SK-N-SH (cell line): ENCODE measurements at regions not wholly inside any gene's neighbourhood (a gene's known extent, or its start where the extent isn't known, plus 50 kb on each side); places are given as distances from the start of the nearest gene placed in this dataset.

ENCODE experiments used
- GATA2 ChIP-seq: sonication (generic); formaldehyde crosslinking; IDR thresholded peaks from 2 replicates; pipeline ENCODE4 v1.5.0; 2020; ENCODE audit warnings: mild to moderate bottlenecking, missing genetic modification reagents
- MXI1 ChIP-seq: IDR thresholded peaks from 2 replicates; pipeline ENCODE4 v1.6.1; 2012; ENCODE audit warnings: mild to moderate bottlenecking, low read depth, low read length, improper control_type of control experiment
- POLR2AphosphoS5 ChIP-seq: IDR thresholded peaks from 2 replicates; pipeline ENCODE4 v1.6.1; 2012; ENCODE audit warnings: low read depth, low read length
- YY1 ChIP-seq: IDR thresholded peaks from 2 replicates; pipeline ENCODE4 v1.4.0; 2012; ENCODE audit warnings: low read depth, mild to moderate bottlenecking
- TF ChIP-seq, protein P1 (sequence below): fragments of 200-600 bp; sonication (generic); IDR thresholded peaks from 2 replicates; pipeline ENCODE4 v1.6.1; 2017; ENCODE audit warnings: antibody characterized with exemption, mild to moderate bottlenecking, moderate library complexity
- TF ChIP-seq, protein P2 (sequence below): IDR thresholded peaks from 2 replicates; pipeline ENCODE4 v1.4.0; 2012; ENCODE audit warnings: low read depth

DNA sequence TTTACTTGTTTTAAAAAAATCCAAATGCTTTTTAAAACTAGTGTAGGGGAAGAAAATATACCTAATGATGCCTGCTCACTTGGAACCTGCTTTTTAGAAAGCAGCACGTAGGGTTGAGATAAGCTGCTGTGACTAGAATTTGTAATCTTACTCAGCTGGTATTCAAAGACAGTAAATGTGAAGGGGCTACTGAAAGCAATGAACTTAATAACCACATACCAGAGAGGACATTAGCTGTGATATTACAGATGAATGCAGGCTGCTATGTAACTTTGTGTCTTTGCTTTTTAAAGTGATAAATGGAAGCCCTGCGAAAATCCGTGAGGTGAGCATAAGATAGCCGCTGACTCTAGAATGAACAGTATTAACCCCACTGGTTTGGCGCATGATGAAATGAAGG, 124.1 kb downstream of the TRIML1 start:
- TF ChIP-seq POLR2AphosphoS5, result no peak
- TF ChIP-seq, protein P1, sequence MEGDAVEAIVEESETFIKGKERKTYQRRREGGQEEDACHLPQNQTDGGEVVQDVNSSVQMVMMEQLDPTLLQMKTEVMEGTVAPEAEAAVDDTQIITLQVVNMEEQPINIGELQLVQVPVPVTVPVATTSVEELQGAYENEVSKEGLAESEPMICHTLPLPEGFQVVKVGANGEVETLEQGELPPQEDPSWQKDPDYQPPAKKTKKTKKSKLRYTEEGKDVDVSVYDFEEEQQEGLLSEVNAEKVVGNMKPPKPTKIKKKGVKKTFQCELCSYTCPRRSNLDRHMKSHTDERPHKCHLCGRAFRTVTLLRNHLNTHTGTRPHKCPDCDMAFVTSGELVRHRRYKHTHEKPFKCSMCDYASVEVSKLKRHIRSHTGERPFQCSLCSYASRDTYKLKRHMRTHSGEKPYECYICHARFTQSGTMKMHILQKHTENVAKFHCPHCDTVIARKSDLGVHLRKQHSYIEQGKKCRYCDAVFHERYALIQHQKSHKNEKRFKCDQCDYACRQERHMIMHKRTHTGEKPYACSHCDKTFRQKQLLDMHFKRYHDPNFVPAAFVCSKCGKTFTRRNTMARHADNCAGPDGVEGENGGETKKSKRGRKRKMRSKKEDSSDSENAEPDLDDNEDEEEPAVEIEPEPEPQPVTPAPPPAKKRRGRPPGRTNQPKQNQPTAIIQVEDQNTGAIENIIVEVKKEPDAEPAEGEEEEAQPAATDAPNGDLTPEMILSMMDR, result no peak
- TF ChIP-seq, protein P2, sequence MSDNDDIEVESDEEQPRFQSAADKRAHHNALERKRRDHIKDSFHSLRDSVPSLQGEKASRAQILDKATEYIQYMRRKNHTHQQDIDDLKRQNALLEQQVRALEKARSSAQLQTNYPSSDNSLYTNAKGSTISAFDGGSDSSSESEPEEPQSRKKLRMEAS, result no peak
- TF ChIP-seq MXI1, result no peak
- TF ChIP-seq YY1, result no peak
- no peak for TF ChIP-seq GATA2 (CRISPR knock-in tag)
